GM12864 (cell line): ENCODE measurements at regions not wholly inside any gene's neighbourhood (a gene's known extent, or its start where the extent isn't known, plus 50 kb on each side); places are given as distances from the start of the nearest gene placed in this dataset.
A peak's percentile ranks its signal among the peaks of the same experiment; 100 is the strongest.
"Not testable (repeated sequence)": the region's sequence is repeated elsewhere in the genome, so short reads cannot be mapped to it uniquely, and the experiment has no call there.

Experiments
- DNase-seq: peaks from one replicate; pipeline ENCODE4 v3.0.0-alpha.2; 2011; ENCODE audit warnings: low read depth
- H3K4me3 ChIP-seq: 2 replicates; pipeline ENCODE4 v1.5.1; 2011; ENCODE audit warnings: mild to moderate bottlenecking, low read depth, low read length, control low read depth
- CTCF ChIP-seq: IDR thresholded peaks from 2 replicates; pipeline ENCODE4 v1.5.1; 2011; ENCODE audit warnings: low read depth, mild to moderate bottlenecking, moderate library complexity, low read length, control low read depth, inconsistent platforms; ENCODE audit errors: missing control alignments

- TF ChIP-seq CTCF, result no peak
- DNase-seq, result no peak
- no peak overlapping the region for H3K4me3 ChIP-seq
Measured at GRCh38 chr7:131690441-131690840, 134.0 kb upstream of the PODXL start.

DNA sequence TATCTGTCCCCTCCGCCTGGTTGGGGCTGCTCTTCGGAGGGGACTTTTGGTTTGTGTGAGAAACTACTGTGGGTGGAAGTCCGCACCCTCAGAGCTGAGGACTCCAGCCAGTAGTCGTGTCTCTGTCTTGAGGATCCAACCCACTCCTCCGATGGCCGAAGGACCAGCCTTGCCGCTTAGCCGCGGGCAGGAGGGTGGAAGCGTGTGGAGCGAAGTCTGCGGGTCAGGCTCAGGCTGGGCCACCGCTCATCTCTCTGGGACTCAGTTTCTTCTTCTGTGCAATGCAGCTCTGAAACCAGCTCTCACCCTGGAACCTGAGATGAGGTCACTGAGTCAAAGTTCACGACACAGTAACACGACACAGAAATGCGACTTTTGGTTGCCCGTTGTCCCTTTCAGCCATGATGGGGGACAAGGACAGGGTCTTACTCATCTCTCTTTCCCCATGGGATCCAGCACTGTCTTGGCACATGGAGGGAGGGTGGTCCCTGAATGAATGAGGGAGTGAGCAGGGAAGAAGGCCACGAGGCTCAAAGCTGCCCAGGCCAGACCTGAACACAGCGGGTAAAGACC, 133.3 kb upstream of the PODXL start:
- TF ChIP-seq CTCF, result no peak
- H3K4me3 ChIP-seq, result no peak overlapping the region
- DNase-seq, result no peak

DNA sequence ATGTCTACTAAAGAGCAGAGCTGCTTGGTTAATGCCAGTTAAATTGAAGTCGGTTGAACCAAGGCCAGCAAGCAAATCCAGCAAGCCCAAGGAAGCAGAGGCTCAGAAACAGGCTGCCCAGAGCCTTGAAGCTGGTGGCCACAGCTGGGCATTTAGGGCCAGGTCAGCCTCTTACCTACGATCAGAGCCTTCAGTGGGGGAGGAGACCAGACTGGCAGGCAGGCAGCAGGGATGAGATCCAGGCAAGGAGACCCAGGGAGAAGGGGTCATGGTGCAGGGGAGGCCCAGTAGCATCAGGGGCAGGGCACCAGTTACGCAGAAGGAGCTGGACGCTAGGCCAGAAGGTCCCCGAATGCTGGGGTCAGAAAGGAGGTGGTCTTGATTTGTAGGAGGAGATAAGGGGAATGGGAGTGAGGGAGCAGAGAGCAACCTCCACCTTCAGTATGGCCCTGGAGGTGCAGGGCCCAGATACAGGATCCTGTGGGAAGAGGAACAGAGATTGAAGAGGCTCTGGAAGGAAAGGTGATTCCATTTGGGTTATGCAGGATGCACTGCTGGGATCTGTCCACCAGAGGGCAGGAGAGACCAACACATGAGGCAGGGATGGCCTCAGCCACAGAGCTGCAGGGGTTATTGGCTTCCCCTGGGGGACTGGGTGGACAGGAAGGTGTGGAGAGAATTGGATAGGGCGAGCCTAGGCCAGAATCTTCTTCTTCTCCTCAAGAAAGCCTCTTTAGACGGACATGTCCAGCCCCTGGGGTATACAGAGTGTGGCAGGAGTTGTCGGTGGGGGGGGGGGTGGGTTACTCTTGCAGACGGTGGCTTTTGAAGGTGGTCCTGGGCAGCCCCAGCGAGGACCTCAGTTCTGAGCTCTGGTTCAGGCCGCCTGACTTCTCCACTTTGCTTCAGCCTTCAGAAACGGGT, 132.6 kb upstream of the PODXL start:
- peak; percentile 98 for TF ChIP-seq CTCF
- H3K4me3 ChIP-seq, result no peak overlapping the region
- DNase-seq, result no peak

- no peak overlapping the region for H3K4me3 ChIP-seq
- no peak for TF ChIP-seq CTCF
- no peak for DNase-seq
Measured at GRCh38 chr7:131687296-131687695, 130.9 kb upstream of the PODXL start.

GRCh38 chr7:131686833-131687232, 130.4 kb upstream of the PODXL start:
- no peak for TF ChIP-seq CTCF
- H3K4me3 ChIP-seq, result no peak overlapping the region

GRCh38 chr7:131683536-131684125, 127.2 kb upstream of the PODXL start:
- DNase-seq, result no peak
- H3K4me3 ChIP-seq, result no peak overlapping the region
- TF ChIP-seq CTCF, result no peak

More at GRCh38 chr7:131686833-131687232, 130.4 kb upstream of the PODXL start:
- no peak for DNase-seq

DNA sequence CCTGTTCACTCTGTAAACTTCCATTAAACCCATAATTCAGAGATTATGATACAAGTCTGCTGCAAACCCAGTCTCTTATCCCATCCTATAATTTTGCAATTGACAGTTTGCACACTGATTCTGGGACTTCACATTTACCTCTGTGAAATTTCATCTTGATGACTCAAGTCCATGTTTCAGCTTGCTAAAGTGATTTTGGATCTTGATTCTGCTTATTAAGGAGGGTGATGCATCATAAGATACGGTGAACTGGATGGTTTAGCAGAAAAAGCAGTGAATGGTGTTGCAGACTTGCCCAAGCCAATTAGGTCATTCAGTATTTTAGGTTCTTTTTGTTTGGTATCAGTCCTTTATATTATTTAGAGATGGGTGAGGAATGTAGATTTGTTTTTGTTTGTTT, 125.5 kb upstream of the PODXL start:
- no peak overlapping the region for H3K4me3 ChIP-seq
- TF ChIP-seq CTCF, result no peak
- no peak for DNase-seq

DNA sequence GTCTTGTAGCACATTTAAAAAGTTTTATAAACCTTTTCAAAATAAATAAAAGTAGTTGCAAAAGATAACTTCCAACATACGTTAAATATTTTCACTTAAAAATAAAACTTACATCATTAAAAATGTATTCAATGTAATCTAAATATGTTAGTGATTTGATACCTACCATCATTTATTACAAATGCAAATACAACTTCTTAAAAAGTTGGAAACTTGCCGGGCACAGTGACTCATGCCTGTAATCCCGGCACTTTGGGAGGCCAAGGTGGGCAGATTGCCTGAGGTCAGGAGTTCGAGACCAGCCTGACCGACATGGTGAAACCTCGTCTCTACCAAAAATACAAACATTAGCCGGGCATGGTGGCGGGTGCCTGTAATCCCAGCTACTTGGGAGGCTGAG, 122.6 kb upstream of the PODXL start:
- DNase-seq, H3K4me3 ChIP-seq: not testable (repeated sequence)

DNA sequence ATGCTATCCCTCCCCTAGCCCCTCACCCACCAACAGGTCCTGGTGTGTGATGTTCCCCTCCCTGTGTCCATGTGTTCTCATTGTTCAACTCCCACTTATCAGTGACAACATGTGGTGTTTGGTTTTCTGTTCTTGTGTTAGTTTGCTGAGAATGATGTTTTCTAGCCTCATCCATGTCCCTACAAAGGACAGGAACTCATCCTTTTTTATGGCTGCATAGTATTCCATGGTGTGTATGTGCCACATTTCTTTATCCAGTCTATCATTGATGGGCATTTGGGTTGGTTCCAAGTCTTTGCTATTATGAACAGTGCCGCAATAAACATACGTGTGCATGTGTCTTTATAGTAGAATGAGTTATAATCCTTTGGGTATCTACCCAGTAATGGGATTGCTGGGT, 120.4 kb upstream of the PODXL start:
- H3K4me3 ChIP-seq, DNase-seq: not testable (repeated sequence)
